ENCODE measurements at regions not wholly inside any gene's neighbourhood (a gene's known extent, or its start where the extent isn't known, plus 50 kb on each side); places are given as distances from the start of the nearest gene placed in this dataset.

DNA sequence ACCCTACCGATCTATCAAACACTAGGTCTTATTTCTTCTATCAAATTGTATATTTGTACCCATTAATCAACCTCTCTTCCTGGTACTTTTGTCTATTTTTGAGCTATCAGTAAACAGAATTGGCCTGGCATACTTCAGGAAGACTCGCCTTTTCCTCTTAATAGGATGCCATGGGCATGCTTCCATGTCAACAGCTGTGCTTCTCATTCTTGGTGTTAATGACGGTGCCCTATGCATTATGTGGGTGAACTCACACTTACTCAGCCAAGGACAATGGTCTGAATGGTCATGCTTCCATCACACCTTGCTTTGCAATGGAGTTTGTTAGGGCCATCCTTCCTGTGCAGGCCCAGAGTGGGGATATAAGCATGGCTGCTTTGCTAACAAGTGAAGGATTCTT lies 521.8 kb downstream of the MIAT start:
- Mint-ChIP-seq H3K4me1 (no peaks in the 10 kb centered on the region), H3K27me3 (peaks cover 28% of the 10 kb centered on the region), H3K27ac (no peak overlapping the region), H3K9me3 (no peaks in the 10 kb centered on the region), H3K36me3 (ENCODE audit: low read depth) (no peaks in the 10 kb centered on the region), H3K4me3 (no peak overlapping the region)
- no peak for ATAC-seq (replicated peaks)

DNA sequence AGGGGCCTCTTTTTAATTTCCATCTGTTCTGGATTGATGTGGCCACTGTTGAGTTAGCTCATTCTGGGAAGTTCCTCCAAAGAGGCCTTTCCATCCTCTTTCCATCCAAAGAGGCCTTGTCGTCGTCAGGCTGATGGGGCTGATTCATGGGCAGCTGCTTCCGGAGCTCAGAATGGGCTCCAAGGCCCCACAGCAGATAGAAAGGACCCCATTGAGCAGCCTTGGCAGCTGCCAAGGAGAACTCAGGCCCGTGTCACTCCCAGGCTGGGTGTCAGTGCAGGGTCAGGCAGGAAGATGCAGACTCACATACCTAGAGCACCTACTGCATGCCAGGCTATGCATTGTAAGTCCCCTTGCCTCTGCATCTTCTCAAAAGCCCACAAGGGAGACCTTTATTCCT lies 524.1 kb downstream of the MIAT start:
- H3K36me3 Mint-ChIP-seq (ENCODE audit: low read depth): no peaks in the 10 kb centered on the region
- peaks cover 11% of the 10 kb centered on the region for H3K27me3 Mint-ChIP-seq
- H3K4me1 Mint-ChIP-seq: no peaks in the 10 kb centered on the region
- H3K27ac Mint-ChIP-seq: no peak overlapping the region
- H3K4me3 Mint-ChIP-seq: no peak overlapping the region
- H3K9me3 Mint-ChIP-seq: no peaks in the 10 kb centered on the region
- ATAC-seq (replicated peaks): no peak

DNA sequence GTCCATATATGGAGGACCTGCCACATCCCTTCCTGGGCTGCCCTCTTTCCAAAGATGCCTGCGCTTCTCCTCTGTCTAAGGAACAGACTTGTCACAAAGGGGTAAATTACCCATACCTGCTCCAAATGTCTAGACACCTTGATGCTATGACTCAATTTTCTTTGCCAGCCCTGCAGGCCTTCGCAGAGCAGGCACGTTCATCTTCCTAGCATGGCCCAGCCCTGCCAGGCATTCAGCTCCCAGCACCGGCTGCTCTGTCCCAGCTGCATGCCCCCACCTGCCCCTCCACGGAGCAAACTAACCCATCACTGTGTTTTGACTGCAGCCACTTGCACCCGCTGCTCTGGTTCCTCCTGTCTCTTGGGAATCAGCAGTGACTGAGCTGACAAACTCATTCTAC lies 526.1 kb downstream of the MIAT start:
- Mint-ChIP-seq H3K27me3 (peaks cover 6% of the 10 kb centered on the region), H3K36me3 (ENCODE audit: low read depth) (no peaks in the 10 kb centered on the region), H3K27ac (no peak overlapping the region), H3K9me3 (no peaks in the 10 kb centered on the region), H3K4me3 (no peak overlapping the region), H3K4me1 (no peaks in the 10 kb centered on the region)
- ATAC-seq (replicated peaks): no peak

DNA sequence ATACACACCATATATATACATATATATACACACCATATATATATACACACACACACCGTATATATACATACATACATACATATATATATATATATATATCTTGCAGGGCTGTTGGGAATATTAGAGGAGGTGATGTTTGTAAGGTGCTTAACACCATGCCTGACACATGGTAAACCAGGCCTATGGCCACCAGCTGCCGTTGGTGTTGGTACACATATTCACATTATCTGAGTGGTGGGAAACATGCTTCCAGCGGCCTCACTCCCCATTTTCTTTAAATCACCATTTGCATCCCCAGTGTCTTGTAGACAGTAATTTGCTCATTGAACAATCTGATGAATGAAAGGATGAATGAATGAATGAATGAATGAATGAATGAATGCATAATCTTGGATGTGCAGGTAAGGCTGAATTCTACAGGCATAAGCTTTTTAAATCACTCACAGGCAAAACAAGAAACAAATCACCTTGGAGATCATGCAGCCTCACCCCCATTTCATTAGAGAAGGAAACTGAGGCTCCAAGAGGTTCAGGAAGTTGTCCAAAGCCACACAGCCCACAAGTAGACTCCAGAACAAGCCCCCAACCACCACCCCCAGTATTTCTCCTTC lies 527.8 kb downstream of the MIAT start:
- H3K27ac Mint-ChIP-seq: no peak overlapping the region
- H3K36me3 Mint-ChIP-seq (ENCODE audit: low read depth): no peaks in the 10 kb centered on the region
- peaks cover 10% of the 10 kb centered on the region for H3K27me3 Mint-ChIP-seq
- H3K4me3 Mint-ChIP-seq: no peak overlapping the region
- no peak for ATAC-seq (replicated peaks)
- no peaks in the 10 kb centered on the region for H3K4me1 Mint-ChIP-seq
- no peaks in the 10 kb centered on the region for H3K9me3 Mint-ChIP-seq

DNA sequence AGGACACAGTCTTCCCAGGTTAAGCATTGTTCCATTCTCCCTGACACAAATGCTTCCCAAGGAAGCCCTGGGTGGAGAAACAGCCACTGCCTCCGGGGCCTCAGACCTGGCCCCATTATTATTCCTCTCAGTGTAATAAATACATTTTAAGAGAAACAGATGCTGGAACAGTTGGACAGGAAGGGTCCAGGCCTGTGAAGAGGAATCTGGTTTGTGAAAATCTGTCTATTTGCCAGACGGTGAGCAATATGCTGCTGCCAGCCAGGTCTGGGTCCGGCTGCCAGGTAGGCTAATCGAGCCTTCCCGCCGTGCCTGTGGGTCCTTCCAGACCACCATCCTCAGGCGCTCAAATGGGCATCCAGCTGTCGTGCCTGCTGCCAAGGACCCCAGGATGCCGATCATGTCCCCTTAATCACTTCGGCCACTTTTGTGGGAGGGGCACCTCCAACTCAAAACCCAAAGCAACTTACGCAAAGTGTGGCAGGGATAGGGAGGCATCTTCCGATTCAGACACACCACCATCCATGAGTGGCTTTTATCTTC lies 528.4 kb downstream of the MIAT start:
- no peak overlapping the region for H3K27ac Mint-ChIP-seq
- peaks cover 3% of the 10 kb centered on the region for H3K9me3 Mint-ChIP-seq
- no peaks in the 10 kb centered on the region for H3K36me3 Mint-ChIP-seq (ENCODE audit: low read depth)
- H3K4me1 Mint-ChIP-seq: no peaks in the 10 kb centered on the region
- no peak overlapping the region for H3K4me3 Mint-ChIP-seq
- ATAC-seq (replicated peaks): no peak
- H3K27me3 Mint-ChIP-seq: peaks cover 6% of the 10 kb centered on the region

DNA sequence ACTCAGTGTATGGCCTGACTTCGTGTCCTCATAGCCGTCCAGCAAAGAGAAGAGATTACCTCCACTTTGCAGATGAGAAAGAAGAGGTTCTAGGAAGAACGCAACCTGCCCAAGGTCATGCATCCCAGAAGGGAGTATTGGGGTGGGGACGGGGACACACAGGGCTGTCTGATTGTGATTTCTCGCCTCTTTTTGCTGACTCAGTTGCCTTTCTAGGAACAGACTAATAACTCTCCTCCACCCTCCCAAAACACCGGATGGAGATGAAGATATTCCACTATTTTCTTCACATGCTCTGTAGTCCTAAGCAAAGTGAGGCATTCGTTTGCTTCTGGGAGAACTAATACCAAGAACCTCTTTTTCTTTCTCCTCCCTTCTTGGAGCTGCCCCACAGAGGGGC lies 529.3 kb downstream of the MIAT start:
- no peak for ATAC-seq (replicated peaks)
- Mint-ChIP-seq H3K4me1 (no peaks in the 10 kb centered on the region), H3K4me3 (no peak overlapping the region), H3K9me3 (peaks cover 5% of the 10 kb centered on the region), H3K36me3 (ENCODE audit: low read depth) (no peaks in the 10 kb centered on the region), H3K27ac (no peak overlapping the region), H3K27me3 (peaks cover 6% of the 10 kb centered on the region)

DNA sequence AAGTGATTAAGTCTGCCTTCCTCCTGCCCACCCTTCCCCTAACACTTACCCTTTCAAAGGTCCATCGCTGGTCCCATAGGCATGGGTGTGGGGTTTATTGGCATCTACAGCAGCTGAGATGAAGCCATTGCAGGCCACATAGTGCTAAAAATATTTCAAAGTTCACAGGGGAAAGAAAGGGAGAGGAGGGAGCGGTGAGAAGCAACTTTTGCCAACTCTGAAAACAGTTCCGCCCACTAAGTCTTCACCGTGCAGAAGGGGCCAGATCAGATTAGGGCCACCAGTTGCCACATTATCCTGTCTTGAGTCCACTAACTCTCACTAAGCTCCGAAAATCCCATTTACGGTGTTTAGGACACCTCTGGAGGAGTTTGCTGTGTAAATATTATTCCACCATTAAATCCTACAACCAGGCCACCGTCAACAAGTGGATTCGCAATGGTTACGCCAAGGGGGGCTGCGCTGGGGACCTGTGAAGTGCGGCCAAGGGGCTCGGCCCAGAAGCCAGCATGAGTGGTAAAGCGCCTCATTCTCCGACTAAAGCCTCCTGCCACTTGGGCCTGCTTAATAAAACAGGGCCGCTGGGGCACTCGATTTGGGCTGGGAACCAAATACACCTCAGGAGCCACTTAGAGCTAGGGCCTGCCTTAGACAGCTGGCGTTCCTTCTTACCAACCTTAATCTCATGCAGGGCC lies 534.9 kb downstream of the MIAT start:
- Mint-ChIP-seq H3K27me3 (peaks cover 6% of the 10 kb centered on the region), H3K36me3 (ENCODE audit: low read depth) (no peaks in the 10 kb centered on the region), H3K9me3 (peaks cover 5% of the 10 kb centered on the region), H3K4me1 (no peaks in the 10 kb centered on the region), H3K4me3 (no peak overlapping the region), H3K27ac (no peak overlapping the region)
- ATAC-seq (replicated peaks): no peak

DNA sequence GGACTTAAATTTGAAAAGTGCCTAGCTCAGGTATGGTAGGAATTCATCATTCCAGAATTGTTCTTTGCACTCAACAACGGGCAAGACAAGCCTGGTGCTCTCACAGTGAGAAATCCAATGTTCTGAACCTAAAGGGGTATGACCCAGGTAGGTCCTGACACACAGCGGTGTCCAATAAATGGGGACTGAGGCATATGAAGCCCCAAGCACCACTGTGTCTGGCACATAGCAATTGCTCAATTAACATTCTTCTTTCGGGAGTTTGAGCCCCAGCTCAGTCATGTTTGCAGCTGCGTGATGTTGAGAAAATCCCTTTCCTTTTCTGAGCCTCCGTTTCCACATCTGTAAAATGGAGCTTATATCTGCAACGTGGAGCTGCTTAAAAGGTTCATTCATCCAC lies 535.8 kb downstream of the MIAT start:
- Mint-ChIP-seq H3K4me3 (no peak overlapping the region), H3K9me3 (peaks cover 5% of the 10 kb centered on the region), H3K27ac (no peak overlapping the region), H3K4me1 (no peaks in the 10 kb centered on the region), H3K36me3 (ENCODE audit: low read depth) (no peaks in the 10 kb centered on the region), H3K27me3 (peaks cover 6% of the 10 kb centered on the region)
- ATAC-seq (replicated peaks): no peak

DNA sequence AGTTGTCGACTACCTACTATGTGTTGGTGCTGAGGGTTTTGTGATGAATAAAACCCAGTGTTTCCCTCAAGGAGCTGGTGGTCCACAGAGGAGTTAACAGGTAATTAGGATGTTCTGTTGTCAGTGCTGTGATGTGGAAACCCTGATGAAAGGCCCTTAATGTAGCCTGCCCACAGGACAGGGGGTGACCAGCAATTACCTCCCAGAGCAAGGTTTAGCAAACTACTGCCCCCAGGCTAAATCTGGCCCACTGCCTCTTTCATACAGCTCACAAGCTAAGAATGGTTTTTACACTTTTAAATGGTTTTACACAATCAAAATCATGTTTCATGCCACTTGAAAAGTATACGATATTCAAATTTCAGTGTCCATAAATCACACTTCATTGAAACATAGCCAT lies 536.2 kb downstream of the MIAT start:
- no peaks in the 10 kb centered on the region for H3K4me1 Mint-ChIP-seq
- no peak overlapping the region for H3K27ac Mint-ChIP-seq
- peaks cover 6% of the 10 kb centered on the region for H3K27me3 Mint-ChIP-seq
- no peak for ATAC-seq (replicated peaks)
- H3K9me3 Mint-ChIP-seq: peaks cover 5% of the 10 kb centered on the region
- H3K4me3 Mint-ChIP-seq: no peak overlapping the region
- no peaks in the 10 kb centered on the region for H3K36me3 Mint-ChIP-seq (ENCODE audit: low read depth)

DNA sequence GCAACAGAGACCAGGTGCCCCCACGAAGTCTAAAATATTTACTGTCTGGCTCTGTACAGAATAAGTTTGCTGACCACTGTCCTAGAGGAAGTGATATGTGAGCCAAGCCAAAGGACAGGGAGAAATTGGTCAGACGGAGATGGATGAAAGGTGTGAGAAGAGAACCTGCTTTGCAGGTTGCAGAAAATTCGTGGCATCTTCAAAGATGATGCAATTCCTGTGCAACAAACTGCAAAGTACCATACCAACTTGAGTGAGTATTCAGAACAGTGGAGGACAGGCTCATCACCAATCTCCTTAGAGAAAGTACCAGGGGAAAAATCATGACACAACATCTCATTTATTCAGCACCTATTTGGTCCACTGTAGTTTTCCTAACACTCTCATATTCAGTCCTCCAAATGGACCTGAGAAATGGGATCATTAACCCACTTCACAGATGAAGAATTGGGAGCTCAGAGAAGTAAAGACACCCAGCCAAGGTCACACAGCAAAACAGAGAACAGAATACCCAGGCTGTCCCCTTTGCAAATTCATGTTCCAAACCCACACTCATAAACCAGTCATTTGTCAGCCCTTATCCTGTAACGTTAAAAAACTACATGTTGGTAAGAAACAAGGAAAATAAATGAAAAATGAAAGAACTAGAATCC lies 536.8 kb downstream of the MIAT start:
- Mint-ChIP-seq H3K9me3 (peaks cover 5% of the 10 kb centered on the region), H3K4me1 (no peaks in the 10 kb centered on the region), H3K27me3 (peaks cover 2% of the 10 kb centered on the region), H3K36me3 (ENCODE audit: low read depth) (no peaks in the 10 kb centered on the region), H3K27ac (no peak overlapping the region), H3K4me3 (no peak overlapping the region)
- no peak for ATAC-seq (replicated peaks)

DNA sequence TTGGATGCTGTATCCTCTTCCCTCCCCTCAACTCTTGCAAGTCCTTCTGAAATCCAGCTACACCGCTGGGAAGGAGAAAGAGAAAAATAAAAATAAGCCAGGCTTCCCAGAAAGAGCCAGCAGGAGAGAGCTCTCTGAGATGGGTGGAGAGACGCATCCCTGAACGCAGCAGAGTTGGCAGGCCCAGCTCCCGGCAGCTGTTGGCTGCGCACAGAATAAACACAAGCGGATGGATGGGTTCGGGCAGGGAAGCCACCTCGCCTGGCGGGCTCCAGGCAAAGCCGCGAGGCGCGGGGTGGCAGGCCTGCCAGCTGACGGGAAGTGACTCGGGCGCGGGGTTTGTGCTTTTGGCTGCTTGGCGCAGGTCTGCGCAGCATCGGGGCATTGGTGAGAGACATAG lies 537.7 kb downstream of the MIAT start:
- no peak overlapping the region for H3K4me3 Mint-ChIP-seq
- H3K27ac Mint-ChIP-seq: no peak overlapping the region
- no peak for ATAC-seq (replicated peaks)
- H3K27me3 Mint-ChIP-seq: peaks cover 3% of the 10 kb centered on the region
- H3K36me3 Mint-ChIP-seq (ENCODE audit: low read depth): no peaks in the 10 kb centered on the region
- peaks cover 5% of the 10 kb centered on the region for H3K9me3 Mint-ChIP-seq
- H3K4me1 Mint-ChIP-seq: no peaks in the 10 kb centered on the region

DNA sequence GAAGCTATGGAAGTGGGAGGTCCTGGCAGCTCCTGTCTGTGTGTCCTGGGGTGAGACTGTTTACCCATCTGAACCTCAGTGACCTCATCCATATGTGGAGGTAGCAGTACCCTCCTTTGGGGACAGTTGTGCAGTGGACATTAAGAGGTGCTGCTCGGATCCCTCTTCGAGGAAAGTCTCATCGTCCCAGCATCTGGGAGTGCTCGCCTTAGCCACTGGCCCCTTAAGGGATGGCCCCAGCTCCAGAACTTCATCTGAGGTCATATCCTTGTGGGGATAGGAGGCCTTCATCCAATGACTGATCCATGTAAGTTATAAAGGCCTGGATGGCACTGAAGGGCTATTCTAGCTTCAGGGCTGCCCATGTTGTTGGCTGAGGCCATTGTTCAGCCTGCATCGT lies 538.1 kb downstream of the MIAT start:
- ATAC-seq (replicated peaks): no peak
- Mint-ChIP-seq H3K4me3 (no peak overlapping the region), H3K4me1 (no peaks in the 10 kb centered on the region), H3K36me3 (ENCODE audit: low read depth) (no peaks in the 10 kb centered on the region), H3K27me3 (peaks cover 3% of the 10 kb centered on the region), H3K9me3 (peaks cover 5% of the 10 kb centered on the region), H3K27ac (no peak overlapping the region)

DNA sequence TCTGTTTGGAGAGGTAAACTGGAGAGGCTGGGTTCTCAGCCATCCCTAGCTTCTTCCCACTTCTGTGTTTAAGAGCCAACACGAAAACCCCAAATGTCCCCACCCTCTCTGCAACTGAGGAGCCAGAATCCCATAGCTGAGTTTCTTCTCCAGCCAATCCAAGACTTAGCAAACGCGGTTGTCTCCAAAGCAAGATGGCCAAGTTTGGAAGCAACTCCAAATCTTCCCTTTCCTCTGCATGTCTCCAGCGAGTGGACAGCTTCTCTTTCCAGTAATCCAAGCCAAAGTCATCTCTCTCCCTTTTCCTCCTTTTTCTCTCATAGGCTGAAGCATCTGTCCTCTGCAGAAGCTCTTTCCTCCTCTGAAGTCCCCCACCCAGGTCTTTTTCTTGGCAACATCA lies 539.2 kb downstream of the MIAT start:
- Mint-ChIP-seq H3K36me3 (ENCODE audit: low read depth) (no peaks in the 10 kb centered on the region), H3K4me1 (no peaks in the 10 kb centered on the region), H3K9me3 (no peaks in the 10 kb centered on the region), H3K27me3 (peaks cover 3% of the 10 kb centered on the region), H3K4me3 (no peak overlapping the region), H3K27ac (no peak overlapping the region)
- no peak for ATAC-seq (replicated peaks)

DNA sequence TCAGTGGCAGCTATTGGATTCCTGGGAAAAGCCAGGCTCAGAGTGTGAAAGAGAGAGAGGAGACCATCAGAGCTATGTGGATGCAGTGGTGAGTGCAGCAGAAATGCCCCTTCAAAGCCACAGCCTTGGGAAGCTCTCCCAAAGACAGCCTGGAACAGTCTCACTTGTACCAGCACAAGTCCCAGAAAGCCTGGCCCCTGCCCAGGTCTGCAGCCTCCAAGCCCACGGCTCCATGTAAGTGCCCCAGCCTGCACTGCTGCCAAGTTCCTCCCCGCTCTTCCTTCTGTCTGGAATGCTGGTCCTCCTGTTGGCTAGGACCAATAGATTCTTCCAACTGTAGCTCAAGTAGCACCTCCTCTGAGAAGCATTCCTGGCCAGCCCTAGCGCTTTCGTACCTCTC lies 539.7 kb downstream of the MIAT start:
- Mint-ChIP-seq H3K27me3 (peaks cover 3% of the 10 kb centered on the region), H3K27ac (no peak overlapping the region), H3K9me3 (no peaks in the 10 kb centered on the region), H3K36me3 (ENCODE audit: low read depth) (no peaks in the 10 kb centered on the region), H3K4me3 (no peak overlapping the region), H3K4me1 (no peaks in the 10 kb centered on the region)
- no peak for ATAC-seq (replicated peaks)

DNA sequence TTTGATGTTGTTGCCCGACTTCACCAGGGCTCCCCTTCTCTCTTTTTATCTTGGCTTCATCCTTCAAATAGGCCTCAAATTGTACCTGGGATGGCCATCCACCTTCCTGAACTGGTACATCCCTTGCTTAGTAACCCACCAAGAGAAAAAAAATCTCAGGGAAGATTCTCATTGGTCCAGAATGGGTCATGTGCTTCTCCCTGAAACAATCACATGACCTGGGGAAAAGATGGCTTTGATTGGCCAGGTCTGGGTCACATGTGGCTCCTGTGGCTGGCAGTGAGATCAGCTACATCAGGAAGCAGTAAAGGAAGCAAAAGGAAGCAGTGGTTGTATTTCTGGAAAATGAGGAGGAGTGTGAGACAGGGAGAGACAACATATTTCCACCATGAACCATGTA lies 540.2 kb downstream of the MIAT start:
- Mint-ChIP-seq H3K9me3 (no peaks in the 10 kb centered on the region), H3K27ac (no peak overlapping the region), H3K4me3 (no peak overlapping the region), H3K4me1 (no peaks in the 10 kb centered on the region), H3K27me3 (peaks cover 3% of the 10 kb centered on the region), H3K36me3 (ENCODE audit: low read depth) (no peaks in the 10 kb centered on the region)
- no peak for ATAC-seq (replicated peaks)
